ENCODE measurements at regions not wholly inside any gene's neighbourhood (a gene's known extent, or its start where the extent isn't known, plus 50 kb on each side); places are given as distances from the start of the nearest gene placed in this dataset.
"Not testable (repeated sequence)": the region's sequence is repeated elsewhere in the genome, so short reads cannot be mapped to it uniquely, and the experiment has no call there.

DNA sequence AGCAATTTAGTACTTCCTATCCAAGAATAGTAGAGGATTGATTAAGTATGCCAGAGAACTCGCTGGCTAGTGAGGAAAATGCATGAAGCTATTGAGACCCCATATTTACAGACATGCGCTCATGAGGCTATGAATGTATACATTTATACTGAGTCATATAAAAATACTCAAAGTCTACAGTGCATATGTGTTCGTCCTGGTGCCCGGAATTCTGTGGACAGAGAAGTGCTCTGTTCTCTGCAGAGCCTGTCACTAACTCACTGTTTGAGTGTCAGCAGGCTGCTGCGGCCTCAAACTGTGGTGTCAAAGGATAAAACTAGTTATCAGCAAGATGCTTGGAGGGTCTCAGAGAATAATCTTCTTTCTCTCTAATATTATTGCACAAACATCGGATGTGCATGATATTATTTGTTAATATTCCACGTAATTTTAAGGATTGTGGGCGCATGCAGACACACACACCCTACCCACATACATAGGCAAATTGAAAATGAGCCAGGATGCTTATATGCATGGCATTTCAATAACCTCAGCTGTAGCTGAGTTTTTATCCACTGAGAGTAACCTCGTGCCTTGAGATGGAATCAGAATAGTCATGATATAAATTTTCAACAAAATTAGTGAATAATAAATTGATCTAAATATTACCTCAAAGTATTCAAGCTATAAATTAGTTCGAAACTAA is 50.0 kb upstream of the TSC22D2 start:
- no peak for DNase-seq

- no peak for DNase-seq
Observed at GRCh38 chr3:150357140-150357539, 51.0 kb upstream of the TSC22D2 start.

DNA sequence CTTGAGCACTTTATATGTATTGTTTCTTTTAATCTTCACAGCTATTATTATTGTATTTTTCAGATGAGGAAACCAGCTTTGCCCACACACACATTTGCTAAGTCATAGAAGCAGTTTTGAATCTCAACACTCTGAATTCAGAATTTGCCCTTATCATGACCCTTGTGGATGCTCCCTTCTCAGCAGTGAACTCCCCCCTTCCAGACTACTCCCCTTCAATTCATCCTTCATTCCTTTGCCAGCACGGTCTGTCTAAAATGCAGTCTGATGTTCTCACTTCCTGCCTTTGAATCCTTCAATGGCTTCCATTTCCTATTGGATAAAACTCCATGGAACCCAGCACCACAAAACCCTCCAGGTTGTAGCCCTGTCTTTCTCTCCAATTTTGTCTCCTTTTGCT is 52.5 kb upstream of the TSC22D2 start:
- no peak for DNase-seq

- DNase-seq = no peak
Observed at GRCh38 chr3:150352931-150353330, 55.2 kb upstream of the TSC22D2 start.

GRCh38 chr3:150351398-150351797 is 56.7 kb upstream of the TSC22D2 start:
- DNase-seq = no peak

- DNase-seq = no peak
Observed at GRCh38 chr3:150349314-150350097, 58.6 kb upstream of the TSC22D2 start.

GRCh38 chr3:150348500-150348899 is 59.6 kb upstream of the TSC22D2 start:
- DNase-seq = peak; percentile 28

DNA sequence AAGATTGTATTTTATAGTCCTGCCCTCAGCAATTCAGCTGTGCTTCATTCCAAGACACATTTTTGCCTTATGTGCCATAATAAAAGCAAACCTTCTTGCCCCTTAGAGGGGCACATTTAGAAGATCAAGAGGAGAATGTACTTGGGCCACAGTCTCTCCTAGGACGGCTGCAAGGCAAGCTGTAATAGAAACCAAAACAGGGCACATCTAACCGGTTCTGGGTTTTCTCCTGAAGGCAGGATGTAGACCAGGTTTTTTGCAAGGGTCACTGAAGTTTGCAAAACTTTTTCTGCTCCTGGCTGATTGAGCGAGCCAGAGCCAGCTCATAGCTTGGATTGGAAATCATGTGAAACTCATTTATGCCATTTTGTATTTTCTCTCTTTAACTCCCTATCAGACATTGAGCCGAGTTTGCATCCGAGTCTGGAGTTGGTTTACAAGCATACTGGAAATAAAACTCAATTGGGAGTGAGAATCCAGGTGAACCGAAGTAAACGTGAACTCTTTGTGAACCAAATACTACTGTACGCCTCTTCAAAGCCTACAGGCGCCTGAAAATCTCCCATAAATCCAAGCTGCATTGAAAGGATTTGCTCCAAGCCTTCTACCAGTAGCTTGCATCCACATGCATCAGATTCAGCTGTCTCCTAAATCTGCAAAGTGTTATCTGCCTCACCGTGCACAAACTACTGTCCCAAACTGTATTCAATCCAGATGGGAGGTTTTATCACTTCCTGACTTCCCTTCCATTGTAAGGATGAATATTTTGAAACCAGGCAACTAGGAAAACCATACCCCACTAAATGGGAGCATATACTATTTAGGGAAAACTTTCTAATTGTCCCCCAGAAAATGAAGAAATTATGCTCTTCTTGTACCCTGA is 60.9 kb upstream of the TSC22D2 start:
- DNase-seq = no peak

DNA sequence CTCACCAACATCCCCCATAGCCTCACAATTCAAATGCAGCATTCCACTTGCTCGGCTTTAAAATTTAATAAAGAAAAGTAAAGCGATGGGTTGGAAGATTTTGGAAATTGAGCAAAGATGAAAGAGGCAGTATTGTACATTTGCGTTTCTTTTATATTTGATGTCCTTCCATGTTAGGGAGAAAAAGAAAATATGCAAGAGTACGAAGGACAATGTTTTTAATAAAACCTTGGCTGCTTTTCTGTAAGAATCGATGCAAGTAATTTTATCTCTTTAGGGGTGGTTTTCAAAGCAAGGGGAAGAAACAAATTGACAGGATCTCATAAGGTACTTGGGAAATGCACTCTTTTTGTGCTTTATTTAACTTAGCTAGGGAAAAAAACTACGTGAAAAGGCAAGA is 61.8 kb upstream of the TSC22D2 start:
- DNase-seq = no peak

- DNase-seq = peak; percentile 87
Observed at GRCh38 chr3:150345021-150345538, 63.0 kb upstream of the TSC22D2 start.

DNA sequence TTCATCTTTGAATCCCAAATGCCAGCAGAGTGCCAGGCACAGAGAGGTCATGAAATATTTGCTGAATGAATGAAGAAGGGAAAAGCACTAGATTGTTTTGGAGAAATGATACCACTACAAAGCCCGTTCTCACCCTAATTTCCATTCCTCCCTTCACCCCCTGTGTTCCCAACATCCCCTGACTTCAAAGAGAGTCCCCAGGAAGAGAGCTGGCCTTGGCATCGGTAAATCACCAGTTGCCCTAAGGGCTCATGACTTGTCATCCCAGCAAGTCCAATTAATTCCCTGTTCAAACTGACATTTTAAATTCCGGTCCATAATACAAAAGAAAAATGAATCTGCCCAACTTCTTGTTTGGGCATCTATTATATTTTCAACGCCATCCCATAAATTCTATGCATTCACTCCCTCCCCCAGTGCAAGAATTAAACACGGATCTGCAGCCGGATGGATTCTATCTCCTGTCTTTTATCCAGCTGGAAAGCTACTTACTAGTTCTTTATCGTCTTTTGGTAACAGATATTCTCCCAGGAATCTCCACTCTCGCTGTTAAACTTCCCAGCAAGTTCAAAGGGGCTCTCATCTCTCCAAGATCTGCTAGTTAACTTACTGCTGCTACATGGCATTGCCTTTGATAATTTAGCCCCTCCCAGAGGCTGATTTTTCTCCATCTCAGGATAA is 63.9 kb upstream of the TSC22D2 start:
- DNase-seq = no peak

DNA sequence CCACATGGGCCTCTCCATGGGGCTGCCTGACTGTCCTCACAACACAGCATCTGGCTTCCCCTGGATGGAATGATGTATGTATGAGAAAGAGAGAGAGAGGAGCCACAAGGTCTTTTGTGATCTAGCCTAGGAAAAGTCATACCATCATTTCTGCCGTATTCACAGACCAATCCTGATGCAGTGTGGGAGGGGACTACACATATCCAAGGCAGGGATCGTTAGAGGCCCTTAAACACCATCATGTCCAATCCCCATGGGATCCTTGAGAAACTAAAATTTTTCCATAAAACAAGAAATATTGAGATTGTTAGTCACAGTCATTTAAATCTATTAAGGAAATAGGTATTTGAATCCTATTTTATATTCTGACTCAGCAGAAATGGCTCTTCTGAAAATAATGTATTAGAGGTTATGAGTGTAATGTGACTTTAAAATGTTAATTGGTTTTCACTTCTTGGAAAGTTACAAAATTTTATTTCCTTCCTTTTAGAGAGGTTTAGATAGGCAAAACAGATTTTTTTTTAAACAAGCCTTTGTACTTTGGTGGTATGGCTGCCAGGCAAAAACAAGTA is 65.1 kb upstream of the TSC22D2 start:
- DNase-seq = no peak

DNA sequence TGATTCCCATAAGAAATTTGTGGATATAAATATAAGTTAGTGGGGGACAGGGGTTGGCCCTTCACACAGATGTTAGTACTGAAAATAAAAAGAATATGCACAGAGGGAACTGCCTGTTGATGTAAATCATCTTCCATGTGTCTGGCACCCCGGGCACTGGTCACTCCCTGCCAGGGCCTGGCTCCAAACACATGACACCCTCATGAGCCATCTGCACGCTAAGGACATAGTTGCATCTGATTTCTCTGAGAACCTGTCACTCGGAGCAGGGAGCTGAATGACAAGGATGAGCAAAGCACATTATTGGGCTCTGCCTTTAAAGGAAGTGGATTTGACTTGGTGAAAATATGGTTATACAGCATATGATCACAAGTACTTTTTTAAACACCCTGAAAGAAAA is 66.2 kb upstream of the TSC22D2 start:
- DNase-seq = no peak

GRCh38 chr3:150336363-150336762 is 71.7 kb upstream of the TSC22D2 start:
- DNase-seq = not testable (repeated sequence)

DNA sequence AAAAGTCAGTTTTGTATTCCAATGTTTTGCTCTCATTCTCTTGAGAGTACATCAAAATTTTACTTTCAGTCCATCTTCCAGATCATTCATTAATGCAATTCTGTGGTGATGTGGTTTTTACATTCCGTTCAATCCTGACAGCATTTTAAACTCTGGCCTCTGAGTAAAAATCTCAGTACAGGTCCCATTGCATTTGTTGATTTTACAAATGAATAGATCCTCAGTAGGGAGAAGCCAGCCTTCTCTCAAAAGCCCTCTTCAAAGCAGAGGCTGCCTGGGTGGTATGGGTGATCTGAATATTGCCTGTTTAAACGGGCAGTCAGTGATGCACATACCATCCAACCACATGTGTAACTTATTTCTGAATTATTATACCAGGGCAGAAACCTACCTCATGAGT is 72.5 kb upstream of the TSC22D2 start:
- no peak for DNase-seq

GRCh38 chr3:150334974-150335373 is 73.1 kb upstream of the TSC22D2 start:
- no peak for DNase-seq

GRCh38 chr3:150333477-150333876 is 74.6 kb upstream of the TSC22D2 start:
- DNase-seq = no peak

GRCh38 chr3:150331978-150332568 is 76.0 kb upstream of the TSC22D2 start:
- no peak for DNase-seq

DNA sequence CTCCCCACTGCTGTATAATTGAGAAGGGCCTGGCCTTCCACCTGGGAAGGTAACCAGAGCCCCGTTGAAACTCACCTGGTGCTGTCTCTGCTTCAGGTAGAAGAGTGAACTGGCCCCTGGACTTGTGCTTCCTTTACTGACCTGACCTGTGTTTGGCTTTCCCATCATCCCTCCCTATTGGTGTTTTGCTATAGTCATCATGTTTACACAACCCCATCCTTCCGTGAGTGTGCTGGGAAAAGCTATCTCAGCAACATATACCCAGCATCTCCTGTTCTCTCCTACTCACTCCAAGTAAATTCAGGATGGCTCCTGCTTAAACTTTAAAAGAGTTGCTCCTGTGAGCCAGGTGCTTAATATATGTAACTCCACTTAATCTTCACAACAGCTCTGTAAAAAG is 77.2 kb upstream of the TSC22D2 start:
- no peak for DNase-seq

- no peak for DNase-seq
Observed at GRCh38 chr3:150330174-150330573, 77.9 kb upstream of the TSC22D2 start.

DNA sequence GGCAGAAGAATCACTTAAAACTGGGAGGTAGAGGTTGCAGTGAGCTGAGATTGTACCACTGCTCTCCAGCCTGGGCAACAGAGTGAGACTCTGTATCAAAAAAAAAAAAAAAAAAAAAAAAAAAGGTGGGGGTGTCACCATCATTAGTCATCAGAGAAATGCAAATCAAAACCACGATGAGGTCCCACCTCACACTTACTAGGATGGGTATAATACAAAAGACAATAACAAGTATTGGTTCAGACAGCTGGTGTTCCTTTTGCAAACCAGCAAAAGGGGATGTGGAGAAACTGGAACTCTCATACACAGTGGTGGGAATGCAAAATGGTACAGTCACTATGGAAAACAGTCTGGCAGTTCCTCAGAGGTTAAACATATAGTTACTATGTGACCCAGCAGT is 78.7 kb upstream of the TSC22D2 start:
- DNase-seq = no peak

GRCh38 chr3:150328654-150329040 is 79.5 kb upstream of the TSC22D2 start:
- no peak for DNase-seq

All from kidney glomerular epithelial cell (primary cell).